GM19023 (cell line): ENCODE measurements at regions not wholly inside any gene's neighbourhood (a gene's known extent, or its start where the extent isn't known, plus 50 kb on each side); places are given as distances from the start of the nearest gene placed in this dataset.
"Not testable (repeated sequence)": the region's sequence is repeated elsewhere in the genome, so short reads cannot be mapped to it uniquely, and the experiment has no call there.

Experiments used
- ATAC-seq: cut with Tn5 transposase; IDR thresholded peaks from one replicate; pipeline ENCODE4 v1.9.1; 2021; ENCODE audit warnings: mild to moderate bottlenecking, moderate library complexity; ENCODE audit not compliant: unreplicated experiment

DNA sequence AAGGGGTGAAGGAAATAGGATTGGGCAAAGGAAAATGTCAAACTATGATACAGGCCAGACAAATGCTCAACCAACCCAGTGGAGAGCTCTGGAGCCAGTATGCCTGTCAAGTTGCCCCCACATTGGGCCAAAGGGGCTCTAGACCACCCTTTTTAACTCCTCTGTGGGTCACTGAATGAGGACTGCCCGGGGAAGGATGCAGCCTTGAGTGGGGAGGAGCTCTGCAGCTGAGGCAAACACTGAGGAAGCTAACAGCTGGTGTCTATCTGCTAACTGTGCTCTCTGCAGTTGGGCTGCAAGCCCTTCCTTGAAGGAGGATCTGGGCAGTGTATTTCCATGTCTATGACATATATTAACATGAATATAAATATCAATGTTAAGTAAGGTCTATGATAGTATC is 98.4 kb upstream of the PRSS16 start:
- ATAC-seq = no peak

DNA sequence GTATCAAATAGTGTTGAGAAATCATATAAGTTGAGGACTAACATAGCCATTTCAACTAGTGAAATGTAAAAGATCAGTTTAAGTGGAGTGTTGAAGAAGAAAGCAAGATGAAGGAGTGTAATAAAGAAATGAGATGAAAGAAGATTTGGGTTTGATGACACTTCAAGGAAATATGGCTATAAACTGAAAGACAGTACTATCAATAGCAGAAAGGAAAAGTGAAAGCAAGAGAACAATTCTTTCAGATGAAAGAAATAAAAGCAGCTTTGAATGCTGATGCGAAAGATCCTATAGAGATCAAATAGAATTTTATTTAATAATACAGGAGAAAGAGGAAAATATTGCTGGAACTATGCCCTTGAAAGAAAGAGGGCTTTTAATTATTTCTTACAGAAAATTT is 92.8 kb upstream of the PRSS16 start:
- ATAC-seq = no peak

DNA sequence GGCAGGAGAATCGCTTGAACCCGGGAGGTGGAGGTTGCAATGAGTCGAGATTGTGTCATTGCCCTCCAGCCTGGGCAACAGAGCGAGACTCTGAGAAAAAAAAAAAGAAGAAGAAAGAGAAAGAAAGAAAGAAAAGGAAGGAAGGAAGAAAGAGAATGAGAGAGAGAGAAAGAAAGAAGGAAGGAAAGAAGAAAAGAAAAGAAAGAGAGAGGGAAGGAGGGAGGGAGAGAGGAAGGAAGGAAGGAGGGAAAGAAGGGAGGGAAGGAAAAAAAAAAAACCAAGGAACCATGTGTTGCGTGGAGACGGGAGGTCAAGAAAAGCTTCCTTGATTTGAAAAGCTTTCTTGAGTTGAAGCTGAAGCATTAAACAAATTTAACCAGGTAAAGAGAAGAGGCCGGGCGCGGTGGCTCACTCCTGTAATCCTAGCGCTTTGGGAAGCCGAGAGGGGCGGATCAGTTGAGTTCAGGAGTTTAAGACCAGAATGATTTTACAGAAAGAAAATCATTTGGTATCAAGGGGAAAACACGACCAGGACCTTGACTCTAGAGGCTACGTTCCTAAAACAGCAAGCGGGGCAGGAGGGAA is 90.5 kb upstream of the PRSS16 start:
- ATAC-seq = no peak

- ATAC-seq = peak; percentile 68
These were observed 89.8 kb upstream of the PRSS16 start for GRCh38 chr6:27157459-27158315.

DNA sequence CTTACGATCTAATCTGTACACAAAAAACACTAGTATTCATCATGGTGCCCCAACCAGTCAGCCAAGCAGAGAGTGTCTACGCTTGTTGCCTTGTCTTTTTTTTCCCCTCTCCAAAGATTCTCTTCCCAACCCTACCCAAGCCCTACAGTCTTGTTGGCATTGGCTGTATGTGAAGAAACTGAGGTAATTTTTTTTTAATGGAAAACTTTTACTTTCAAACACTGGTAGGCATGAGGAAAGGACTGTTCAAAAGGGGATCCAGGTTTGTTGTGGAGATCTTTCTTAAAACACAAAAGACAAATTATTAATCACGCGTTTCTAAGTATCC is 89.2 kb upstream of the PRSS16 start:
- ATAC-seq = no peak

DNA sequence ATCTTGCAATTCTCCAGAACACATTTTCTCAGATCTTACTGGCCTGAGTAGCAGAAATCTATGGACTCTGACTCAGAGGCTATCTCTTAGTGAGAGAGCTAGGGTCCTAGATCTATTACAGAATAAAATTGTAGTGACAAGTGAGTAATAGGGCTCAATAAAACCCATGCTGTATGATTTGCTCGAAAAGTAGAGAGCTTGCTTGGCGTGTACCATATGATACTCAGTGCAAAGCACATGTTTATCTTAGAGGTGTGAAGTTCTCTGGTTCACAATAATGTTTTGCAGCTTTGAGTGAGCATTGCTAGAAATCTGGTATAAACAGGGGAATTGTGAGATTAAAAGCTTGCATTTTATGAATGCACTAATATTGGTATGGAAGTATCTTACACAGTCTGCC is 87.8 kb upstream of the PRSS16 start:
- ATAC-seq = no peak

- no peak for ATAC-seq
These were observed 86.4 kb upstream of the PRSS16 start for GRCh38 chr6:27161115-27161514.

DNA sequence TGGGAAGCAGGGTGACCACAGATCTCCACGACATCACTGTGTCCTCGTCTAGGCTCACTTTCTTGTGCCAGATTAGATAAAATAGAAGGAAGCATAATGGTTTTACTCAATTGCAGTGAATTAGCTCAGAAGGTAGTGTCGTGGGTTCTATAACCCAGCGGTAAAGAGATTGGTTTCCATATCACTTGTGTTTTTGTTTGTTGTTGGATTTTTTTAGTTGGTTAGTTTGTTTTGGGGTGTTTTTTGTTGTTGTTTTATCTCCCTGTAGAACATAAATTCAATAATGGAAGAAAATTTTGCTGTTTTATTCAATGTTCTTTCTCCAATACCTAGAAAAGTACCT is 85.9 kb upstream of the PRSS16 start:
- no peak for ATAC-seq

DNA sequence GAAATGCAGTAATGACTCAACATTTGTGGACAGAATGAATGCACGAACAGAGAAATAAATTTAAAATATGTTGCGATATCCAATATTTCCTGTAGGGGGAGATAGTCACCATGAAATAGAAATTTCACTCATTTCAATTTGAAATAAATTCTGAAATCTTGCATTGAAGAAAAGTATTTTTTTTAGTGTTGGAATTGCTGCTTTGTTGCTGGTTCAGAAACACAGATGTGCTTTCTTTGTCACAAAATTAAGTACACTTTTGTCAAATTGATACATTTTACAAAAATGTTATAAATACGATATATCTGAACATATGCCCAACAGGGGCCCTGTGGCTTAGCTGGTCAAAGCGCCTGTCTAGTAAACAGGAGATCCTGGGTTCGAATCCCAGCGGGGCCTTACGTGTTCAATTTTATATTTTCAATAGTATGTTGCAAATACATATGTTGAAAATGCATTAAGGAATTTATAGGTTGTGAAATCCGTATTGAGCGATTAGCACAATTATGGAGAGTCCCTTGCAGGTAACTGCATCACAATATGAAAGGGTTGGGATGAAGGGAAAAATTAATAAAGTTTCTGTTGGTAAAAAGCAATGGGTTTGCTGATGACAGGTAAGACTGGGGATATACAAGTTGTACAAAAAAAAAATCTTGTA is 85.4 kb upstream of the PRSS16 start:
- ATAC-seq = no peak

GRCh38 chr6:27163834-27164233 is 83.7 kb upstream of the PRSS16 start:
- ATAC-seq = no peak

- ATAC-seq = no peak
These were observed 79.4 kb upstream of the PRSS16 start for GRCh38 chr6:27168108-27168507.

- ATAC-seq = no peak
These were observed 78.7 kb upstream of the PRSS16 start for GRCh38 chr6:27168586-27169443.

DNA sequence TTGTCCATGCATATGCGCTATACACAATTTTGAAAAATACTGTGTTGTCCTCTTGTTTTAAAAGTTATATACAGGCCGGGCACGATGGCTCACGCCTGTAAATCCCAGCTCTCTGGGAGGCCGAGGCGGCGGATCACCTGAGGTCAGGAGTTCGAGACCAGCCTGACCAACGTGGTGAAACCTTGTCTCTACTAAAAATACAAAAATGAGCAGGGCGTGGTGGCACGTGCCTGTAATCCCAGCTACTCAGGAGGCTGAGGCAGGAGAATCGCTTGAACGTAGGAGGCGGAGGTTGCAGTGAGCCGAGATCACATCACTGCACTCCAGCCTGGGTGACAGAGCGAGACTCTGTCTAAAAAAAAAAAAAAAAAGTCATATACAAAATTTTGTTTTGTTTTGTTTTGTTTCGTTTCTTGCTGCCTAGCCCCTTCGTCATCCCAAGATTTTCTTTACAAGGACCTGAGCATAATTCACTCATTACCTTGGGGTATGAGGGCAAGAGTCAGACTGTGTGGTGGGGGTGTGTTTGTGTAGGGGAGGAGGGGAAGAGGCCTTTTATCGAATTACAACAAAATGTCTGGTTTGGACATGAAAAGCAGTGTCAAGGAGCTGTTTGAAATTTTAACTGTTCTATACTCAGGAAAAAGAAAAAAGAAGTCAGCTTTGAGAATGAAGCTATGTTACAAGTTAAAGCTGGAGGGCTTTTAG is 74.8 kb upstream of the PRSS16 start:
- not testable (repeated sequence) for ATAC-seq

- ATAC-seq = not testable (repeated sequence)
These were observed 74.3 kb upstream of the PRSS16 start for GRCh38 chr6:27173232-27173601.

- no peak for ATAC-seq
These were observed 72.5 kb upstream of the PRSS16 start for GRCh38 chr6:27174958-27175357.

GRCh38 chr6:27176096-27176495 is 71.4 kb upstream of the PRSS16 start:
- no peak for ATAC-seq

DNA sequence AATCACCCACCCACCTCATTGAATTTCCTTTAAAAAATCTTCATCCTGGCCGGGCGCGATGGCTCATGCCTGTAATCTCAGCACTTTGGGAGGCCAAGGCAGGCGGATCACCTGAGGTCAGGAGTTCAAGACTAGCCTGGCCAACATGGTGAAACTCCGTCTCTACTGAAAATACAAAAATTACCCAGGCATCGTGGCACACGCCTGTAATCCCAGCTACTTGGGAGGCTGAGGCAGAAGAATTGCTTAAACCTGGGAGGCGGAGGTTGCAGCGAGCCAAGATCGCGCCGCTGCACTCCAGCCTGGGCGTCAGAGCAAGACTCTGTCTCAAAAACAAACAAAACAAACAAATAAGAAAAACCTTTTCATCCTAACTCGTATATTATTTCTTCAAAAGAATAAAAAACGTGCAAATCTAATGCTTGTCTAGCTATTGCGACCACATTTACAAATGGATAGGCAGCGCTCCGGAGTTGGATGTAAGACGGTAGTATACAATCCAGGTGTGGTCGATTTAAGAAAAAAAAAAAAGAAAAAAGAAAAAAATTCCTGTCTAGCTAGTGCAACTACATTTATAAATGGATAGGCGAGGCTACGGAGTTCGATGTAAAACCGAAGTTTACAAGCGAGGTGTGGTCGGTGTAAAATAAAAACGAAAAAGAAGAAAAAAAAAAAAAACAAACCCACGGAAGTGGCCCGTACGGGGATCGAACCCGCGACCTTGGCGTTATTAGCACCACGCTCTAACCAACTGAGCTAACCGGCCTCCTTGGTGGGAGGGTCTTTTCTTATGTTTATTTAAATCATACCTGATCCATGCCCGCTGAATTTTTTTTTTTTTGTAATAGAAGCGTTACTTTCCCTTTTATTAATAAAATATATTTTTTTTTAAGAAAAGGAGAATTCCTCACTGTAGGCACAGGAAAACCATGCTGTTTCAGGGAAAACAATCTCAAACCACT is 70.7 kb upstream of the PRSS16 start:
- no peak for ATAC-seq

DNA sequence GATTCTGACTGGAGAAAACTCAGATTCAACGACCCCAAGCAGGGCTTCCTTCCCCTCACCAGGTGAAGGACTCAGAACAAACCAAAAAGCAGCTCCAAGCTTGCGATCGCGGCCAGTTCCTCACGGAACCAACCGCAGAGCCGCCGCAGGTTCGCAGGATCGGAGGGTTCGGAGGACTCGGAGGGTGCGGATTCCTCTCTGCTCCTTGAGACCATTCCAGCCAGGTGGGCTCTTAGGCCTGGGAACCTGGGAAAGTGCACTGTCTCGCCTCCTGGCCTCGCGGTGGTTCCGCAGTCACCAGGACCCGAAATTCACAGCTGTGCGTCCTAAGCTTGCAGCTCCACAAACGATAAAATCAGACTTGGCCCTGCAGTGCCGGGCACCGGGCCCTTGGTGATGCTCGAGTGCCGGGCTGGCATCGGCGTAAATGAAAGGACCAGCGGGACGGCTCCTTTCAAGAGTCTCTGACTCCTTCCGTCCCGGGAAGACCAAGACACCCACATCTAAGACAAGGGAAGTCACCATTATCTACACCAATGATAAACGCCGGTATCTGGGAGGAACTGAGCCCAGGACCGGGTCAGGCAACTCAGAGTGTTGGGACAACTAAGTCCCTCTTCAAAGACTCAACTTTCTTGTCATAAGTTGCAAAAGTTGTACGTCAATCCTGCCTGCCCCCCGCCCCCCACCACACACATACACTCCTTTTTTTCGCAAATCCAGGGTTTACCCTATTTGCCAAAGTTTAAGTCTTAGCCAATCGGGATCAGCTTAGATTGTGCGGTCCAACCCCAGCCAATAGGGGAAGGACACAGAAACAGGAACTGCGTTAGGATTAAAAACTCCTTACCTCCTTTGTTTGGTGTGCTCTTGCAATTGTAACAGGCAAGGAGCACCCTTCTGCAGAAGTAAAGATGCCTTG is 69.8 kb upstream of the PRSS16 start:
- peak; percentile 77 for ATAC-seq

DNA sequence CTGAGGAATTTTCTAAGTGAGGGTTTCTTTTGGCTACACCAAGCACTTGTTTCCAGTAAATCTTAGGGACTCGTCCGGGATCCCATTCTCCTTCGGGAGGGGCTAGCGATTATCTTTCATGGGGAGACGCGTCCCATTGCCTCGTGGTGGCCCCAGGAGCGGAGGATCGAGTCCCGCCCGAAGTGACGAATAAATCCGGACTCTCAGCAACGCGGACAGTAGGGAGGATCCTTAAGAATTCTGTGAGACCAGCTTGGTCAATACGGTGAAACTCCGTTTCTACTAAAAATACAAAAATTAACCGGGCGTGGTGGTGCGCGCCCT is 69.1 kb upstream of the PRSS16 start:
- ATAC-seq = no peak
